HG03108 (cell line): ENCODE measurements at regions not wholly inside any gene's neighbourhood (a gene's known extent, or its start where the extent isn't known, plus 50 kb on each side); places are given as distances from the start of the nearest gene placed in this dataset.

Experiments used
- ATAC-seq: cut with Tn5 transposase; IDR thresholded peaks from one replicate; pipeline ENCODE4 v1.9.1; 2021; ENCODE audit warnings: moderate library complexity; ENCODE audit not compliant: unreplicated experiment

GRCh38 chr3:102104033-102104432, 254.7 kb downstream of the NFKBIZ start:
- ATAC-seq, result no peak

- ATAC-seq, result no peak
Measured at GRCh38 chr3:102105193-102105592, 255.9 kb downstream of the NFKBIZ start.

- no peak for ATAC-seq
Measured at GRCh38 chr3:102106416-102107097, 257.2 kb downstream of the NFKBIZ start.

GRCh38 chr3:102112704-102113230, 263.5 kb downstream of the NFKBIZ start:
- ATAC-seq, result no peak

DNA sequence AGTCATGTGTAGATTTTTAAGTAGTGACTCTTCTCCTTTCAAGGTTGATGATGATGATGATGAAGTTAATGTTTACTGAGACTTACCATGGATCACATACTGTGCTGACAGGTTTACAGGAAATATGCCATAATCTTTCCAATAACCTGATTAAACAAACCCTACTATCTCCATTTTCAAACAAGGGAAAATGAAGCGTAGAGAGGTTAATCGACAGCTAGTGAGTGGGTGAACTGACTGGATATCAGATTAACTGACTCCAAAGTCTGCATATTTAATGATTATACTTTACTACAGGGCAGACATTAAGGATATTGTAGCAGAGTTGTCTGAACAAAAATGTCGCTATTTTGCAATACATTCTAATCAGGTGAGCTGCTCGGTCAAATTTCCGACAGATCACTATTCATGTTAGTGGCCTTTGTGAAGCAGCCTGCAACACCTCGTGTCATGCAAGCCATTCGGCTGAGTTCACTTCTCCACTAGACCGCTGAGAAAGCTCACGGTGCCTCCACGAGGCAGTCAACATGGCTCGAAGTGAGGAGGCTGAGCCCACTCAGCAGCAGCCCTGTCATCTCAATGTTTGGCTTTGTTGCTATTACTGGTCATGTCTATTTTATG, 264.2 kb downstream of the NFKBIZ start:
- ATAC-seq, result no peak

GRCh38 chr3:102114264-102114979, 265.1 kb downstream of the NFKBIZ start:
- no peak for ATAC-seq

DNA sequence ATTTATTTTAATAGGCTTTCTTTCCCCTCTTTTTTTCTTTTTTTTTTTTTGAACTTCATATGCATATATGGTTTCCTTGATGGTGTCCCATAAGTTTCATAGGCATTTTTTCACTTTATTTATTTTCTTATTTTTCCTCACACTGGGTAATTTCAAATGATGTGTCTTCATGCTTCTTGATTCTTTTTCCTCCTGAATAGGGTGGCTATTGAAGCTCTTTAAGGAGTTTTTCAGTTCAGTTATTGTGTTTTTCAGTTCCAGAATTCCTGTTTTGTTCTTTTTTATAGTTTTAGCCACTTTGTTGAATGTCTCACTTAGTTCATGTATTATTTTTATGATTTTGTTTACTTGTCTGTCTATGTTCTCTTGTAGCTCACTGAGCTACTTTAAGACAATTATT, 273.2 kb downstream of the NFKBIZ start:
- ATAC-seq, result no peak

GRCh38 chr3:102123590-102124190, 274.4 kb downstream of the NFKBIZ start:
- ATAC-seq, result no peak

GRCh38 chr3:102124282-102124681, 275.0 kb downstream of the NFKBIZ start:
- no peak for ATAC-seq

GRCh38 chr3:102124704-102125103, 275.4 kb downstream of the NFKBIZ start:
- ATAC-seq, result no peak

DNA sequence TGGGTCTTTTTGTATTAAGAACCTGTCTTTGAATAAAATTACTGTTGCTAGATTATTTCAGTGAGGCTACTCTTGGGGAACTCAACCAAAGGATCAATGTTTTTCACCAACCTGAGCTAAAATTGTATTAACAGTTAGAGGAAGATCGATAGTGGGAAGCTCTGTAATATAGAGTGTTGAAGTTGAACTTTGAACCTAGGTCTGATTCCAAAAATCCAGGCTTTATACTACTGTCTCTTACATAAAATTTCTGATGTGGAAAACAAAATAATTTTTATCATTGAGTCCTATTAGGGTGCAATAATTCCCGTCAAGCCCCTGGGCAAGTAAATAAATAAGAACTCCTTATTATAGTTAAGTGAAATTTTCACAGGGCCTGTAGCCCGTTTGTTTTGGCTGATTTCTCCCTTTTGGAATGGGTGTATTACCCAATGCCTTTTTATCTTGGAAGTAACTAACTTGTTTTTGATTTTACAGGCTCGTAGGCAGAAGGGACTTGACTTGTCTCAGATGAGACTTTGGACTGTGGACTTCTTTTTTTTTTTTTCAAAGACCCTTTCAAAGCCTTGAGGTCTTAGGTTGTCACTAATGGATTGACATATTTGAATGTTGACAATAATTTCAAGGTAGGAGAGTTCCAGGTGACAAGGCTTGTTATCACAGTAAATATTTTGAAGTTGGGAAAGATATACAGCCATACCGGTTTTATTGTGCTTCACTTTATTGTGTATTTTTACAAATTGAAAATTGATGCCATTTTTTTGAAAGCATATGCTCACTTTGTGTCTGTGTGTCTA, 276.1 kb downstream of the NFKBIZ start:
- ATAC-seq, result no peak

DNA sequence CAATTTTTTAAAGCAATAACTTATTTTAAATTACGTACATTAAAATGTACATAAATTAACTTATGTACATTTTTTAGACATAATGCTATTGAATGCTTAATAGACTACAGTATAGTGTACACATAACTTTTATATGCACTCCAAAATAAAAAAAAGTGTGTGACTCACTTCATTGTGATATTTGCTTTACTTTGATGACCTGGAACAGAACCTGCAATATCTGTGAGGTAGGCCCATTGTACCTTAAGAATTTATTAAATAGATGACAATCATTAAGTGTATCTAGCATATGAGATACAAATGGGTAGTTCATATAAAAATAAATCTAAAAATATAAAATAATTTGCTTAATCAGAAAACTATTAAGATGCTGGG, 276.7 kb downstream of the NFKBIZ start:
- no peak for ATAC-seq

DNA sequence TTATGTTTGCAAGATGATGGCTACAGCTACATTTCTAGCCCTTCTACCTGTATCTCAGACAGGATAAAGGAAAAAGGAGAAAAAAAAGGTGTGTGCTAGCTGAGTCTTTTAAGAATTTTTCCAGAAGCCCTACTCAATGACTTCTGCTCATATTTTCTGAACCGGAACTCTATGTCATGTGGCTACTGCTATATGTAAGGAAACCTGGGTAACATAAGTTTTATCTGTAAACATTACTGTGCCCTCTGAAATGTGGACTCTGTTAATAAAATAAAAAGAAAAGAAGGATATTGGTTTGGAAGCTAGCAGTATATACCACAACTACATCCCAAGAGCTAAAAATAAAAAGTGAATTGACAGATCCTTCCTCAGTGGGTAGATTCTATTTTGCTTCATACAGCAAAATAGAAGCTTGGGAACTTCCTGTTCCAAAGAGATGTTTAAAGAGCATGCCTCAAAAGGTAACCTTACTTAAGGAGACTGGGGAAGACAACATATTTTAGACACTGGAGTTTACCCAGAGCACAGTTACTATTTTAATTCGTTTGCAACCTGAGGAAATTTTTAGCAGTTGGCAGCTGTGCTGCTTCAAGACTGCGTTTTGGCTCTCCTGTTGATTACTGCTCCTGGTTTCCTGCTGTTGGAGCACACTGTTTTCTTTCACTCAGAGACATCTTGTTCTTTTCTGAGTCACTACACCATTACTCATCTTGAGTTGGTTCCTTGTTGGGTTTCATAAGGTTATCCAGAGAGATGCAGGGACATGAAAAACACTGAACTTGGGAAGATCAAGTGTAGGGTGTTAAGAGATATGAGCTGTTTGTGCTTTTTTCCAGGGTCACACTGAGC, 280.7 kb downstream of the NFKBIZ start:
- ATAC-seq, result no peak

GRCh38 chr3:102132370-102132769, 283.1 kb downstream of the NFKBIZ start:
- no peak for ATAC-seq

GRCh38 chr3:102133376-102133775, 284.1 kb downstream of the NFKBIZ start:
- no peak for ATAC-seq

DNA sequence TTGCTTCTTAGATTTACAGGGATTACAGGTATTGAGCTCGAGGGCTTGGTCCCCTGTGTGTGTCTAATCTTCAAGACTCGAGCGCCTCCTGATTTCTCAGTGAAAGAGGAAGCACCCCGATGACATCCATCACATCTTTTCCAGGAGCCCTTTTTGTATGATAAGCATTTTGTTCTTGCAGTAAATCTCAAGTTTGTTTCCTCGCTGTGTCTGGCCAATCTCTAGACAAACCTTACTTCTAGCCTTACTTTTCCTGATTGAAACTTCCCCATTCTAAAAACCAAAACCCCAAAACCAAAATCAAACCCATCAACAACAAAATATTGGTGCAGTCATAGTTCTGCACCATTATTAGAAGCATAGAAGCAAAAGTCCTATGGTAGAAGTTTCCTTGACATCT, 286.0 kb downstream of the NFKBIZ start:
- ATAC-seq, result no peak

GRCh38 chr3:102136183-102136582, 286.9 kb downstream of the NFKBIZ start:
- no peak for ATAC-seq

- no peak for ATAC-seq
Measured at GRCh38 chr3:102140116-102140515, 290.8 kb downstream of the NFKBIZ start.

- no peak for ATAC-seq
Measured at GRCh38 chr3:102141096-102141927, 292.0 kb downstream of the NFKBIZ start.
